ENCODE measurements at regions not wholly inside any gene's neighbourhood (a gene's known extent, or its start where the extent isn't known, plus 50 kb on each side); places are given as distances from the start of the nearest gene placed in this dataset.

- no peaks in the 10 kb centered on the region for H3K27me3 ChIP-seq (ENCODE audit: control insufficient read depth, insufficient read depth, low read length)
- TF ChIP-seq CTCF (IDR thresholded peaks at IDR 0.05; ENCODE audit: borderline replicate concordance, extremely low read depth, insufficient read depth) = no peak
- no peaks in the 10 kb centered on the region for H3K9me3 ChIP-seq (ENCODE audit: control insufficient read depth in 2 of 3, insufficient read depth in 1 of 3, low read length in 3 of 3)
- FAIRE-seq (no peak), DNase-seq (no peak)
- no peaks in the 10 kb centered on the region for H3K36me3 ChIP-seq (ENCODE audit: control insufficient read depth in 2 of 3, insufficient read depth in 3 of 3, low read length in 3 of 3)
- H3K27ac ChIP-seq (ENCODE audit: low read depth in 2 of 2, low read length in 2 of 2) = no peak overlapping the region
- intact Hi-C loops (cut with DNase I) = no loop called here
- H3K4me3 ChIP-seq (ENCODE audit: low read length in 3 of 3) = no peak overlapping the region
- no peaks in the 10 kb centered on the region for H3K4me1 ChIP-seq (ENCODE audit: control insufficient read depth in 2 of 3, insufficient read depth in 2 of 3, low read depth in 1 of 3, low read length in 3 of 3)
- H3K9ac ChIP-seq (ENCODE audit: low read length in 3 of 3) = no peak overlapping the region
Observed at GRCh38 chr2:145649061-145649460, 1129.1 kb upstream of the ZEB2 start.

GRCh38 chr2:145644820-145645302, 1124.9 kb upstream of the ZEB2 start:
- Histone ChIP-seq H3K4me1 (ENCODE audit: control insufficient read depth in 2 of 3, insufficient read depth in 2 of 3, low read depth in 1 of 3, low read length in 3 of 3) (no peaks in the 10 kb centered on the region), H3K9me3 (ENCODE audit: control insufficient read depth in 2 of 3, insufficient read depth in 1 of 3, low read length in 3 of 3) (no peaks in the 10 kb centered on the region), H3K9ac (ENCODE audit: low read length in 3 of 3) (no peak overlapping the region), H3K36me3 (ENCODE audit: control insufficient read depth in 2 of 3, insufficient read depth in 3 of 3, low read length in 3 of 3) (no peaks in the 10 kb centered on the region), H3K4me3 (ENCODE audit: low read length in 3 of 3) (no peak overlapping the region), H3K27ac (ENCODE audit: low read depth in 2 of 2, low read length in 2 of 2) (no peak overlapping the region), H3K27me3 (ENCODE audit: control insufficient read depth, insufficient read depth, low read length) (no peaks in the 10 kb centered on the region)
- intact Hi-C loops (cut with DNase I) = no loop called here
- TF ChIP-seq CTCF (IDR thresholded peaks at IDR 0.05; ENCODE audit: borderline replicate concordance, extremely low read depth, insufficient read depth) = no peak
- DNase-seq (no peak), FAIRE-seq (no peak)

GRCh38 chr2:145638675-145639074, 1118.8 kb upstream of the ZEB2 start:
- Histone ChIP-seq H3K9ac (ENCODE audit: low read length in 3 of 3) (no peak overlapping the region), H3K4me3 (ENCODE audit: low read length in 3 of 3) (no peak overlapping the region), H3K27me3 (ENCODE audit: control insufficient read depth, insufficient read depth, low read length) (no peaks in the 10 kb centered on the region), H3K4me1 (ENCODE audit: control insufficient read depth in 2 of 3, insufficient read depth in 2 of 3, low read depth in 1 of 3, low read length in 3 of 3) (no peaks in the 10 kb centered on the region), H3K9me3 (ENCODE audit: control insufficient read depth in 2 of 3, insufficient read depth in 1 of 3, low read length in 3 of 3) (no peaks in the 10 kb centered on the region), H3K36me3 (ENCODE audit: control insufficient read depth in 2 of 3, insufficient read depth in 3 of 3, low read length in 3 of 3) (no peaks in the 10 kb centered on the region), H3K27ac (ENCODE audit: low read depth in 2 of 2, low read length in 2 of 2) (no peak overlapping the region)
- TF ChIP-seq CTCF (IDR thresholded peaks at IDR 0.05; ENCODE audit: borderline replicate concordance, extremely low read depth, insufficient read depth) = no peak
- intact Hi-C loops (cut with DNase I) = no loop called here
- no peak for FAIRE-seq
- DNase-seq = no peak

All from kidney (tissue), 13 donors.